Fibroblast of mammary gland (primary cell): ENCODE measurements at regions not wholly inside any gene's neighbourhood (a gene's known extent, or its start where the extent isn't known, plus 50 kb on each side); places are given as distances from the start of the nearest gene placed in this dataset.
"Not testable (repeated sequence)": the region's sequence is repeated elsewhere in the genome, so short reads cannot be mapped to it uniquely, and the experiment has no call there.

Source experiments
- DNase-seq: peaks from one replicate; pipeline ENCODE4 v3.0.0-alpha.2; 2010; ENCODE audit warnings: low read depth
- H3K4me3 ChIP-seq: 2 replicates; pipeline ENCODE4 v1.5.1; 2011; ENCODE audit warnings: low read depth, mild to moderate bottlenecking, low read length, moderate library complexity; ENCODE audit not compliant: control insufficient read depth
- CTCF ChIP-seq: conservative IDR thresholded peaks from 2 replicates; pipeline ENCODE4 v1.5.1; 2011; ENCODE audit warnings: low read depth, low read length, inconsistent platforms; ENCODE audit not compliant: control insufficient read depth, insufficient read depth

- no peak for TF ChIP-seq CTCF
- DNase-seq, result no peak
These were observed 142.6 kb downstream of the EMP1 start for GRCh38 chr12:13339091-13339490.

GRCh38 chr12:13337791-13338190 lies 141.3 kb downstream of the EMP1 start:
- DNase-seq, result no peak
- no peak overlapping the region for H3K4me3 ChIP-seq
- no peak for TF ChIP-seq CTCF

More at GRCh38 chr12:13339091-13339490, 142.6 kb downstream of the EMP1 start:
- no peak overlapping the region for H3K4me3 ChIP-seq

GRCh38 chr12:13336216-13336615 lies 139.7 kb downstream of the EMP1 start:
- no peak overlapping the region for H3K4me3 ChIP-seq
- DNase-seq, result no peak
- no peak for TF ChIP-seq CTCF

GRCh38 chr12:13328535-13328934 lies 132.0 kb downstream of the EMP1 start:
- no peak for TF ChIP-seq CTCF
- H3K4me3 ChIP-seq, result no peak overlapping the region
- DNase-seq, result no peak

- H3K4me3 ChIP-seq, result no peak overlapping the region
- DNase-seq, result no peak
- no peak for TF ChIP-seq CTCF
These were observed 129.6 kb downstream of the EMP1 start for GRCh38 chr12:13326076-13326475.

GRCh38 chr12:13325037-13325436 lies 128.5 kb downstream of the EMP1 start:
- not testable (repeated sequence) for DNase-seq, H3K4me3 ChIP-seq

- DNase-seq, result no peak
- H3K4me3 ChIP-seq, result no peak overlapping the region
- no peak for TF ChIP-seq CTCF
These were observed 121.9 kb downstream of the EMP1 start for GRCh38 chr12:13318231-13319015.
